Activated naive CD4-positive, alpha-beta T cell treated with anti-CD3 and anti-CD28 coated beads, Interleukin-2, amount 10 ng/mL, durations not matched to agents 7 days and 5 days (primary cell): ENCODE measurements at regions not wholly inside any gene's neighbourhood (a gene's known extent, or its start where the extent isn't known, plus 50 kb on each side); places are given as distances from the start of the nearest gene placed in this dataset.

ENCODE experiments used
- CTCF ChIA-PET: fragments of 350-600 bp; sonication (Branson Sonifier 250); formaldehyde crosslinking; loops from one replicate; lab custom pipeline; 2021; ENCODE audit warnings: antibody characterized with exemption; lab: Charles Lee
- DNase-seq: peaks from one replicate; pipeline ENCODE4 v3.0.0-alpha.2; 2020
- H3K27ac Mint-ChIP-seq: one replicate; pipeline ENCODE4 v1.8.0; 2021; ENCODE audit warnings: mild to moderate bottlenecking, moderate library complexity, mixed read lengths
- H3K27me3 Mint-ChIP-seq: one replicate; pipeline ENCODE4 v1.8.0; 2021; ENCODE audit warnings: mild to moderate bottlenecking, mixed read lengths
- H3K36me3 Mint-ChIP-seq: one replicate; pipeline ENCODE4 v1.8.0; 2021; ENCODE audit warnings: mixed read lengths
- H3K4me1 Mint-ChIP-seq: one replicate; pipeline ENCODE4 v1.8.0; 2021; ENCODE audit warnings: mixed read lengths
- H3K4me3 Mint-ChIP-seq: one replicate; pipeline ENCODE4 v1.8.0; 2021; ENCODE audit warnings: mild to moderate bottlenecking, moderate library complexity, mixed read lengths
- H3K9me3 Mint-ChIP-seq: one replicate; pipeline ENCODE4 v1.8.0; 2021; ENCODE audit warnings: mixed read lengths

DNA sequence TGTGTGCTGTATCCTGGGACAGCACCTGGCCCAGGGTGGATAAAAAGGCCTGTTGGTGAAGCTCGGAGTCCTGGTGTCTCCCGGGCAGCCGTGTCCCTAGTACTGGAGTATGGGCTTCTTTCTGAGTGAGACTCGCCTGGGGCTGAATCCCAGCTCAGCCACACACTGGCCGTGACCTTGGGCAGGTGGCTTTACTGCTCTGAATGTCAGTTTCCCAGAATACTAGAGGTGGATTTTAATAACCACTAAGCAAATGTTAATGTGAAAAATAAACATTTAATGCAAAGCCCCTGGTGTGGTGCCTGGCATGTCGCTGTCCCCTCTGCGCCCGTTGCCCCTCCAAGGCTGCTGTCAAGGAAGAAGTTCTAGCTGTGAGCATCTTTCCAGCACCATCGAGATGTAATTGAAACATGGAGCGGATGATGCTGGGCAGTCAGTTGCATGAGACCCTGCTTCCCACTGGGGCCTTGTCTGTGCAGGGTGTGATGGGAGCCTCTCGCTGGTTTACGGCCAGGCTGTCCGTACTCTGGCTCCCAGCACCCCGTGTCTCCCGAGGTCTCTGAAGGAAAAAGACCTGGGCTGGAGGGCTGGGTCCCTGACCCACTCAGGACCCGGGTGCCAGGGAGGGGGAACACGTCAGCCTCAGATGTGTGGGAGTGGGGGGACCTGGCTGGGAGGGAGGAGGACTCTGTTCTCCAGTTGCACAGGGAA lies 527.8 kb downstream of the MATN1 start:
- Mint-ChIP-seq H3K27ac (no peak overlapping the region), H3K4me3 (no peak overlapping the region), H3K36me3 (no peaks in the 10 kb centered on the region), H3K9me3 (peaks cover 3% of the 10 kb centered on the region), H3K4me1 (peaks cover 19% of the 10 kb centered on the region), H3K27me3 (peaks cover 25% of the 10 kb centered on the region)
- CTCF ChIA-PET = no interaction called here
- DNase-seq = no peak

GRCh38 chr1:30194741-30195423 lies 528.5 kb downstream of the MATN1 start:
- peaks cover 25% of the 10 kb centered on the region for H3K27me3 Mint-ChIP-seq
- CTCF ChIA-PET = no interaction called here
- peaks cover 22% of the 10 kb centered on the region for H3K4me1 Mint-ChIP-seq
- peaks cover 3% of the 10 kb centered on the region for H3K9me3 Mint-ChIP-seq
- no peak overlapping the region for H3K27ac Mint-ChIP-seq
- H3K4me3 Mint-ChIP-seq = no peak overlapping the region
- no peaks in the 10 kb centered on the region for H3K36me3 Mint-ChIP-seq
- DNase-seq = no peak

DNA sequence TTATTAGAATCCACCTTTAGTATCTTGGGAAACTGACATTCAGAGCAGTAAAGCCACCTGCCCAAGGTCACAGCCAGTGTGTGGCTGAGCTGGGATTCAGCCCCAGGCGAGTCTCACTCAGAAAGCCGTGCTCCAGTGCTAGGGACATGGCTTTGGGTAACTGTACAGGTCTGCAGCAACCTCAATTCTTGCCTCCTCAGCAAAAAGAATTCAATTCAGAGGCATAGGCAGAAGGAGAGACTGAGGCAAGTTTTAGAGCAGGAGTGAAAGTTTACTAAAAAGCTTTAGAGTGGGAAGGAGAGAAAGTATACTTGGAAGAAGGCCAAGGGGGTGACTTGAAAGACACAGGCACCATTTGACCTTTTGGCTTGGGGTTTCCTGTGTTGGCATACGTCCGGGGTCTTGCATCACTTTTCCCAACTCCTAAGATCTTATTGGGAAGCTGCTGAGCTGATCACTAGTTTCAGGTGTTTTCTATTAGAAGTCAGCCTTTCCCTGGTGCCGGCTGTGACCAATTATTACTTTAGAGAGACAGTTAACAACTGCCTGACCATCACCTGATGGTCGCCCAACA lies 529.3 kb downstream of the MATN1 start:
- Mint-ChIP-seq H3K27me3 (peaks cover 27% of the 10 kb centered on the region), H3K4me3 (no peak overlapping the region), H3K36me3 (no peaks in the 10 kb centered on the region), H3K4me1 (peaks cover 22% of the 10 kb centered on the region), H3K9me3 (peaks cover 3% of the 10 kb centered on the region), H3K27ac (no peak overlapping the region)
- no peak for DNase-seq
- CTCF ChIA-PET = no interaction called here

DNA sequence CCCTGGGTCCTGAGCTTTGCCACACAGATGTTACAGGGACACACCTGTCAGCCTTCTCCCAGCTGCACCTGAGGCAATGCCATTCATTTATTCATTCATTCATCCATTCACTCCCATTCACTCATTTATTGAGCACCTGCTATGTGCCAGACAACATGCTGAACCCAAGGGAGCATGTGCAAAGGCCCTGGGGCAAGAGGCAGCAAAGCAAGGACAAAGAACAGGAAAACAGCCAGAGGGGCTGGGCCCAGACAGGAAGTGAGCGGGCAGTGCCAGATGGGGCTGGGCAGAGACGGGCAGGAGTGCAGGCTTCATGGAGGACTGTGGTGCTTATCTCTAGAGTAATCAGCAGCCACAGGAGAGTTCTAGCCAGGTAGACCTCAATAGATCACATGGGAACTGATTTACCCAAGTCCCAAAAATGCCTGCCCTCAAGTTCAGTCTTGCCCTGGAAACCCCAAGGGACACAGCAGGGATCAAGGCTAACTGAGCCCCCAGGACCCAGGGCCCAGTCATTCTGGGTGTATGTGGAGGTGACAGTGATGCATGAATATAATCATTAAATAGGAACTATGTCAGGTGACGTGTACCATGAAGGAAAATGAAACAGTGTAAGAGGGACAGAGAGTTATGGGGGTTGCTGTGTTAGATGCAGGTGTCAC lies 530.3 kb downstream of the MATN1 start:
- peaks cover 3% of the 10 kb centered on the region for H3K9me3 Mint-ChIP-seq
- no peak overlapping the region for H3K27ac Mint-ChIP-seq
- no peak for DNase-seq
- peaks cover 22% of the 10 kb centered on the region for H3K4me1 Mint-ChIP-seq
- H3K4me3 Mint-ChIP-seq = no peak overlapping the region
- peaks cover 35% of the 10 kb centered on the region for H3K27me3 Mint-ChIP-seq
- H3K36me3 Mint-ChIP-seq = no peaks in the 10 kb centered on the region
- CTCF ChIA-PET = no interaction called here

DNA sequence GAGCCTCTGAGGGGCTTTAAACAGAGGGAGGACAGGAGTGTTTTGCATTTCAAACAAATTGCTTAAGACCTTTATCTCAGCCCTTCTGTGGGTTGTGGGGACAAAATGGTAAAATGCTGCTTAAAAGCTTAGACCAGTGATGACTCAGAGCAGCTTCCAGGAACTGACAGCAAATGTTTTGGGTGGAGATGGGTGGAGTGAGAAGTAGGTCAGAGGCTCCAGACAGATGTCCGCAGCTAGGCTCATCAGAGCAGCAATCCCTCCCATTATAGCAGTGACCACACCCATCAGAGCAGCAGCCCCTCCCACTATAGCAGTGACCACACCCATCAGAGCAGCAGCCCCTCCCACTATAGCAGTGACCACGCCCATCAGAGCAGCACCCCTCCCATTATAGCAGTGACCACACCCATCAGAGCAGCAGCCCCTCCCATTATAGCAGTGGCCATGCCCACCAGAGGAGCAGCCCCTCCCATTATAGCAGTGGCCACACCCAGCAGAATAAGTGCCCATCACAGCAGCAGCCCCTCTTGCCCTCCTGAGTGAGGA lies 532.2 kb downstream of the MATN1 start:
- Mint-ChIP-seq H3K27ac (peak overlapping the region; percentile 82), H3K4me1 (peaks cover 22% of the 10 kb centered on the region), H3K4me3 (no peak overlapping the region), H3K9me3 (peaks cover 3% of the 10 kb centered on the region), H3K27me3 (peaks cover 22% of the 10 kb centered on the region), H3K36me3 (no peaks in the 10 kb centered on the region)
- CTCF ChIA-PET = no interaction called here
- peak; percentile 49 for DNase-seq

DNA sequence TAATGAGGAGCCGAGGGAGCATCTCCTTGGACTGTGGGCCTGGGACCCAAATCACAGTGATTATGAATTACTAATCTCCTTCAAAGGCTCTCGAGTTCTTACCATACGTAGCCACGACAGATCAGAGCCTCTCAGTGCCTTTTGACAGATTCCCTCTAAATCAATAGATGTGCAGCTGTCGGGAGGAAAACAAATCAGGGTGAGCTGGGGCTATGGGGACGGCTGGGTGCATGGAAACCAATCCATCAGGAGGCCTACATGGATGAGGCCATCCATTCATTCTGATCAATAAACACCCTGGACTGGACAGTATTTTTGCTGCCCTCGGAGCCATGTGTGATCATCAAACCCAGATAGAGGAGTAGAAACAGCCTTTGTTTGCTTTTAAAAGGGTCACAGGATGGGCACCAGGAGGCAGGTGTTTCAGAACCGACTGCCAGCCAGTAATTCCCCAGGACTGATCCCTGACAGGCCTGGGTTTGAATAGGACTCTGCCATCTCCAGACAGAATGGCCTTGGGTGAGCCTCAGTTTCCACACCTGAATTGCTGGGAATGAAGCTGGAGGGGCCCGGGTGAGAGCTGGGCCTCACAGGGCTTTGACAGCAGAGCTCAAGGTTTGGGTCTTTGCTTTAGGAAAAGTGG lies 532.8 kb downstream of the MATN1 start:
- peak overlapping the region; percentile 82 for H3K27ac Mint-ChIP-seq
- peaks cover 3% of the 10 kb centered on the region for H3K9me3 Mint-ChIP-seq
- no peak for DNase-seq
- peaks cover 22% of the 10 kb centered on the region for H3K4me1 Mint-ChIP-seq
- H3K4me3 Mint-ChIP-seq = no peak overlapping the region
- no peaks in the 10 kb centered on the region for H3K36me3 Mint-ChIP-seq
- peaks cover 19% of the 10 kb centered on the region for H3K27me3 Mint-ChIP-seq
- CTCF ChIA-PET = interaction anchor here (0.9 kb wide), 1 partner anchor 848 kb away, joined by 3 read pairs; no protein-coding TSS in a partner anchor

GRCh38 chr1:30189818-30190500 lies 533.4 kb downstream of the MATN1 start:
- H3K4me3 Mint-ChIP-seq = no peak overlapping the region
- H3K36me3 Mint-ChIP-seq = no peaks in the 10 kb centered on the region
- no peak for DNase-seq
- peaks cover 22% of the 10 kb centered on the region for H3K4me1 Mint-ChIP-seq
- peaks cover 3% of the 10 kb centered on the region for H3K9me3 Mint-ChIP-seq
- CTCF ChIA-PET = interaction anchor here (0.7 to 0.9 kb wide), 2 partner anchors 13 to 848 kb away, joined by 3 read pairs; no protein-coding TSS in a partner anchor
- H3K27me3 Mint-ChIP-seq = peaks cover 15% of the 10 kb centered on the region
- no peak overlapping the region for H3K27ac Mint-ChIP-seq

DNA sequence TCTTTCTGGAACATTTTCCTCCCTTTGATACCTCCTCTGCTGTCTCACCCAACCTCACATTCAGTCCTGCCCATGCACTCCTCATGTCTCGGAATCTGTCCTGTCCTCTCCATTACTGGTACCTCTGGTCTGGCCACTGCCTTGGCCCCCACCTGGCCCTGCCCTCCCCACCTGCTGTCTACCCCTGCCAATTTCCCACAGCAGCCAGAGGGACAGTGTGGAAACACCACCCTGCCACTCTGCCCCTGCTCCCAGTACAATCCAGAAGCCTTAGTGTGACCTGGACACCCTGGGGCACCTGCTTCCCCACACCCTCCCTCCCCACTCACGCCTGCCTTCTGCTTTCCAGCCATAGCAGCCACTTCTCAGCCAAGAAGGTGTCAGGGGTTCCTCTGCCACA lies 534.4 kb downstream of the MATN1 start:
- Mint-ChIP-seq H3K27me3 (peaks cover 15% of the 10 kb centered on the region), H3K36me3 (no peaks in the 10 kb centered on the region), H3K4me3 (no peak overlapping the region), H3K9me3 (peaks cover 3% of the 10 kb centered on the region), H3K27ac (no peak overlapping the region), H3K4me1 (peaks cover 22% of the 10 kb centered on the region)
- no peak for DNase-seq
- CTCF ChIA-PET = no interaction called here

DNA sequence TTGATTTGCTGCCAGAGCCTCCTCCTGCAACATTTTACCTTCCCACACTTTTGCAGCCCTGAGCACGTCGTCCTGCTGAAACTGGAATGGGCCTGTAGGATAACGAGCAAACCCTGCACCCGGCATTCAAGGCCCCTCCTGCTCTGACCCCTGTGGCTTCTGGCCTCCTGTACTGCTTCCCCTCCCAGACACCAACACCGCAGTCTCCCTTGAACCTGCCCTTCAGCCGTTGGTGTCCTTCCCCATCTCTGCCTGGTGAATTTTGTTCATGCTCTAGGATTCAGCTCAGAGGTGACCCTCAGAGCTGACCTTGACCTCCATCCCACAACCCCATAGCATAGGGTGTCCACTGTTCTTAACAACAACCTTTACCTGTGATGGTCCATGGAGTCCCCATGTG lies 535.1 kb downstream of the MATN1 start:
- peaks cover 3% of the 10 kb centered on the region for H3K9me3 Mint-ChIP-seq
- H3K27ac Mint-ChIP-seq = no peak overlapping the region
- H3K27me3 Mint-ChIP-seq = peaks cover 15% of the 10 kb centered on the region
- no peaks in the 10 kb centered on the region for H3K36me3 Mint-ChIP-seq
- no peak overlapping the region for H3K4me3 Mint-ChIP-seq
- no peak for DNase-seq
- CTCF ChIA-PET = no interaction called here
- peaks cover 22% of the 10 kb centered on the region for H3K4me1 Mint-ChIP-seq

- peaks cover 17% of the 10 kb centered on the region for H3K4me1 Mint-ChIP-seq
- H3K27ac Mint-ChIP-seq = peak overlapping the region; percentile 22
- DNase-seq = no peak
- H3K4me3 Mint-ChIP-seq = no peak overlapping the region
- H3K27me3 Mint-ChIP-seq = peaks cover 15% of the 10 kb centered on the region
- CTCF ChIA-PET = no interaction called here
- no peaks in the 10 kb centered on the region for H3K36me3 Mint-ChIP-seq
- peaks cover 3% of the 10 kb centered on the region for H3K9me3 Mint-ChIP-seq
Observed at GRCh38 chr1:30187413-30188023, 535.9 kb downstream of the MATN1 start.

DNA sequence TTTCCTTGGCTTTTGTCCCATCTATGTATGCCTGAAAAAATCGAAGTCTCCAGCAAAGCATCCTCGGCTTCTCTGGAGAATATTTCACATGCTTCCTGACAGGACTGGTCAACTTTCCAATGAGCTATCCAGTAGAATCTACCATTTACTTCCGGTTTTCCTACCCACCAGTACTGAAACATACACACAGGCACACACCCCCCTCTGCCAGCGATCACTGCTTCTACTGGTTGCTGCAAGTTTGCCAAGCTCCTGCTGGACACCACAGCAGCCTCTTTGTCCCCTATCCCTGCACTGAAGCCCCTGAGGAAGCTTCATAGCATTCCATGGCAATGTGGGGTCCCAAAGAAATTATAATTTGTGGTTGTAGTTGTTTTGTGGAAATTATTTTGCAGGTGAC lies 536.8 kb downstream of the MATN1 start:
- no peaks in the 10 kb centered on the region for H3K36me3 Mint-ChIP-seq
- H3K27ac Mint-ChIP-seq = no peak overlapping the region
- CTCF ChIA-PET = no interaction called here
- H3K4me1 Mint-ChIP-seq = peaks cover 12% of the 10 kb centered on the region
- no peak overlapping the region for H3K4me3 Mint-ChIP-seq
- DNase-seq = no peak
- H3K9me3 Mint-ChIP-seq = peaks cover 3% of the 10 kb centered on the region
- H3K27me3 Mint-ChIP-seq = peaks cover 15% of the 10 kb centered on the region

GRCh38 chr1:30185809-30186208 lies 537.6 kb downstream of the MATN1 start:
- CTCF ChIA-PET = no interaction called here

GRCh38 chr1:30185313-30185712 lies 538.1 kb downstream of the MATN1 start:
- CTCF ChIA-PET = no interaction called here
- H3K27ac Mint-ChIP-seq = no peak overlapping the region
- DNase-seq = no peak
- H3K36me3 Mint-ChIP-seq = no peaks in the 10 kb centered on the region
- peaks cover 15% of the 10 kb centered on the region for H3K27me3 Mint-ChIP-seq
- H3K9me3 Mint-ChIP-seq = no peaks in the 10 kb centered on the region
- no peak overlapping the region for H3K4me3 Mint-ChIP-seq
- H3K4me1 Mint-ChIP-seq = peaks cover under 1% of the 10 kb centered on the region

More at GRCh38 chr1:30185809-30186208, 537.6 kb downstream of the MATN1 start:
- no peaks in the 10 kb centered on the region for H3K36me3 Mint-ChIP-seq
- H3K4me3 Mint-ChIP-seq = no peak overlapping the region
- no peak for DNase-seq
- H3K4me1 Mint-ChIP-seq = peaks cover 5% of the 10 kb centered on the region
- no peak overlapping the region for H3K27ac Mint-ChIP-seq
- no peaks in the 10 kb centered on the region for H3K9me3 Mint-ChIP-seq
- peaks cover 15% of the 10 kb centered on the region for H3K27me3 Mint-ChIP-seq
